Spinal cord (tissue), 9 donors: ENCODE measurements at regions not wholly inside any gene's neighbourhood (a gene's known extent, or its start where the extent isn't known, plus 50 kb on each side); places are given as distances from the start of the nearest gene placed in this dataset.

ENCODE experiments used
- DNase-seq, 6 donors: peaks; one replicate each; pipeline versions ENCODE4 v3.0.0 to v3.0.0-alpha.2; 2013 to 2015; ENCODE audit warnings: low spot score in 6 of 6, low read depth in 4 of 6
- H3K27ac ChIP-seq: one replicate; pipeline ENCODE4 v1.5.1; 2013; ENCODE audit warnings: low read depth, low read length, control low read depth
- H3K27me3 ChIP-seq: one replicate; pipeline ENCODE4 v1.6.1; 2013; ENCODE audit warnings: low read length; ENCODE audit not compliant: control insufficient read depth, insufficient read depth
- H3K36me3 ChIP-seq: one replicate; pipeline ENCODE4 v1.6.1; 2013; ENCODE audit warnings: low read length; ENCODE audit not compliant: control insufficient read depth, insufficient read depth
- H3K4me1 ChIP-seq: one replicate; pipeline ENCODE4 v1.6.1; 2013; ENCODE audit warnings: low read length; ENCODE audit not compliant: control insufficient read depth, insufficient read depth
- H3K4me3 ChIP-seq: one replicate; pipeline ENCODE4 v1.5.1; 2013; ENCODE audit warnings: low read depth, low read length, control low read depth
- H3K9me3 ChIP-seq: one replicate; pipeline ENCODE4 v1.6.1; 2013; ENCODE audit warnings: low read length; ENCODE audit not compliant: control insufficient read depth, insufficient read depth
- WGBS: methylation state at CpG from one replicate; pipeline ENCODE4 v1.1.5; 2013; ENCODE audit warnings: missing lambda C conversion rate; ENCODE audit not compliant: insufficient coverage; 5-methylcytosine and 5-hydroxymethylcytosine counted together
- donor health status: healthy.

- Histone ChIP-seq H3K27ac (no peak overlapping the region), H3K4me3 (no peak overlapping the region), H3K9me3 (no peaks in the 10 kb centered on the region), H3K36me3 (no peaks in the 10 kb centered on the region), H3K27me3 (no peaks in the 10 kb centered on the region), H3K4me1 (no peaks in the 10 kb centered on the region)
- DNase-seq = no peak
- WGBS = no CpG with 5 or more reads among the region's 3 CpGs
Observed at GRCh38 chr2:188884517-188884916, 89.7 kb upstream of the COL3A1 start.

GRCh38 chr2:188889187-188889586 is 85.0 kb upstream of the COL3A1 start:
- no peaks in the 10 kb centered on the region for H3K4me1 ChIP-seq
- H3K27me3 ChIP-seq = no peaks in the 10 kb centered on the region
- WGBS = no CpG with 5 or more reads among the region's 2 CpGs

GRCh38 chr2:188890755-188891154 is 83.4 kb upstream of the COL3A1 start:
- Histone ChIP-seq H3K9me3 (no peaks in the 10 kb centered on the region), H3K27ac (no peak overlapping the region), H3K4me3 (no peak overlapping the region), H3K36me3 (no peaks in the 10 kb centered on the region), H3K27me3 (no peaks in the 10 kb centered on the region), H3K4me1 (no peaks in the 10 kb centered on the region)
- WGBS = 82% methylated on average over 12 of the region's 13 CpGs
- DNase-seq = no peak

More at GRCh38 chr2:188889187-188889586, 85.0 kb upstream of the COL3A1 start:
- Histone ChIP-seq H3K9me3 (no peaks in the 10 kb centered on the region), H3K36me3 (no peaks in the 10 kb centered on the region), H3K27ac (no peak overlapping the region), H3K4me3 (no peak overlapping the region)
- no peak for DNase-seq

GRCh38 chr2:188892636-188893035 is 81.5 kb upstream of the COL3A1 start:
- H3K27me3 ChIP-seq = no peaks in the 10 kb centered on the region
- H3K4me1 ChIP-seq = no peaks in the 10 kb centered on the region
- H3K36me3 ChIP-seq = no peaks in the 10 kb centered on the region
- WGBS = no CpG with 5 or more reads among the region's 1 CpG
- peak in 1 of 6 donors; percentile 47 for DNase-seq
- H3K4me3 ChIP-seq = no peak overlapping the region
- H3K27ac ChIP-seq = peak overlapping the region; percentile 6
- H3K9me3 ChIP-seq = no peaks in the 10 kb centered on the region

- no CpG with 5 or more reads among the region's 2 CpGs for WGBS
- Histone ChIP-seq H3K9me3 (no peaks in the 10 kb centered on the region), H3K4me1 (no peaks in the 10 kb centered on the region), H3K27ac (no peak overlapping the region), H3K36me3 (no peaks in the 10 kb centered on the region), H3K27me3 (no peaks in the 10 kb centered on the region), H3K4me3 (no peak overlapping the region)
- DNase-seq = peak in 1 of 6 donors; percentile 38
Observed at GRCh38 chr2:188893972-188894371, 80.2 kb upstream of the COL3A1 start.

- H3K4me1 ChIP-seq = no peaks in the 10 kb centered on the region
Observed at GRCh38 chr2:188894979-188895378, 79.2 kb upstream of the COL3A1 start.

GRCh38 chr2:188897096-188897495 is 77.1 kb upstream of the COL3A1 start:
- DNase-seq = peak in 1 of 6 donors; percentile 48
- Histone ChIP-seq H3K27me3 (no peaks in the 10 kb centered on the region), H3K36me3 (no peaks in the 10 kb centered on the region), H3K27ac (no peak overlapping the region), H3K9me3 (no peaks in the 10 kb centered on the region), H3K4me3 (no peak overlapping the region), H3K4me1 (no peaks in the 10 kb centered on the region)
- WGBS = 62% methylated on average over 2 of the region's 3 CpGs

More at GRCh38 chr2:188894979-188895378, 79.2 kb upstream of the COL3A1 start:
- H3K27me3 ChIP-seq = no peaks in the 10 kb centered on the region
- H3K9me3 ChIP-seq = no peaks in the 10 kb centered on the region
- no peak for DNase-seq
- no peak overlapping the region for H3K27ac ChIP-seq
- H3K4me3 ChIP-seq = no peak overlapping the region
- no peaks in the 10 kb centered on the region for H3K36me3 ChIP-seq

- no CpG with 5 or more reads among the region's 4 CpGs for WGBS
- Histone ChIP-seq H3K36me3 (no peaks in the 10 kb centered on the region), H3K4me3 (no peak overlapping the region), H3K4me1 (no peaks in the 10 kb centered on the region), H3K9me3 (no peaks in the 10 kb centered on the region), H3K27me3 (no peaks in the 10 kb centered on the region), H3K27ac (no peak overlapping the region)
- DNase-seq = no peak
Observed at GRCh38 chr2:188898261-188898660, 75.9 kb upstream of the COL3A1 start.

GRCh38 chr2:188902901-188903491 is 71.2 kb upstream of the COL3A1 start:
- WGBS = 86% methylated on average over 1 of the region's 3 CpGs
- Histone ChIP-seq H3K36me3 (no peaks in the 10 kb centered on the region), H3K4me1 (no peaks in the 10 kb centered on the region), H3K4me3 (no peak overlapping the region), H3K27ac (no peak overlapping the region), H3K27me3 (no peaks in the 10 kb centered on the region), H3K9me3 (no peaks in the 10 kb centered on the region)
- no peak for DNase-seq

- no CpG with 5 or more reads among the region's 1 CpG for WGBS
- H3K4me1 ChIP-seq = no peaks in the 10 kb centered on the region
- H3K36me3 ChIP-seq = no peaks in the 10 kb centered on the region
- no peak overlapping the region for H3K27ac ChIP-seq
- H3K4me3 ChIP-seq = no peak overlapping the region
- no peaks in the 10 kb centered on the region for H3K9me3 ChIP-seq
- no peaks in the 10 kb centered on the region for H3K27me3 ChIP-seq
- DNase-seq = no peak
Observed at GRCh38 chr2:188903740-188904139, 70.4 kb upstream of the COL3A1 start.
